ENCODE measurements at regions not wholly inside any gene's neighbourhood (a gene's known extent, or its start where the extent isn't known, plus 50 kb on each side); places are given as distances from the start of the nearest gene placed in this dataset.
"Not testable (repeated sequence)": the region's sequence is repeated elsewhere in the genome, so short reads cannot be mapped to it uniquely, and the experiment has no call there.

DNA sequence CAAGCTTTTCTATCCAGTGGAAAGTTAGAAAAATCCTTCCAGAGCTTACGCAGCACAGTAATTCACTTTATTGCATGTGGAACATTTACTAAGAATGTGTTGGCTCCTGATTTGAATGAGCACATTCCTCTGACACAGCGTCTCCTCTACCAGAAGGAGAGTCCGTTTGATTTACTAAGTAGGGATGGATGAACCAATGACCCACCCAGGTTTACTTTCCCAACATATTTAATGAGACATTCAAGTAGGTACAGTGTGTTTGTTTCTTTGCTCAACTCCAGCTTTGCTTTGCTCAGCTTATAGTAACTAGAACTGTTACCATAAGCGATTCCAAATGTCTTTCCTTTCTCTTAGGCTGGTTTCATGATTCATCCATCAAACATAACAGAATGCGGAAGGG, 161.7 kb downstream of the SMARCA1 start:
- H3K9me3 Mint-ChIP-seq (ENCODE audit: insufficient read depth): no peaks in the 10 kb centered on the region

DNA sequence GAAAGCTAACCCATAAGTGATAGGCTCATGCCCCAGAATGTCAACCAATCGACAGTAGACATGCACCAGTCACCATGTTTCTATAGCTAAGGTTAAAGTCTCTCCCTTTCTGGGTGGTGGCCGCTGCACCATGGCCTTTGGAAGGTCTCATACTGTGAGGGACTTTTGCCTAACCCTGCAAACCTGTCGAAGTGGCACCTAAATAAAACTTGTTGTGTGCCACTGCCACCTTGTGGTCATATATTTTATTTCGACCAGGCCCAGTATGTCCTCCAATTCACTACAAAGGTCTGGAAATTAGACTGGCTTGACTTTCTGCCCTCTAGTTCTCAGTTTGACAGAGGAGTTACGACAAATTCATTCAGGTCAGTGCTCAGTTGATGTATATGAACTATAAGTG, 163.1 kb downstream of the SMARCA1 start:
- ATAC-seq (peak; percentile 53), DNase-seq (peak; percentile 50)
- Mint-ChIP-seq H3K36me3 (ENCODE audit: low read depth) (no peaks in the 10 kb centered on the region), H3K27ac (no peak overlapping the region), H3K27me3 (ENCODE audit: low read depth) (no peaks in the 10 kb centered on the region), H3K4me1 (ENCODE audit: low read depth) (no peaks in the 10 kb centered on the region), H3K4me3 (no peak overlapping the region), H3K9me3 (ENCODE audit: insufficient read depth) (no peaks in the 10 kb centered on the region)
- POLR2A ChIA-PET: no interaction called here
- CTCF ChIA-PET: no interaction called here

More for the DNA sequence above, 161.7 kb downstream of the SMARCA1 start:
- no peak overlapping the region for H3K27ac Mint-ChIP-seq
- no peaks in the 10 kb centered on the region for H3K27me3 Mint-ChIP-seq (ENCODE audit: low read depth)
- CTCF ChIA-PET: no interaction called here
- no peak overlapping the region for H3K4me3 Mint-ChIP-seq
- ATAC-seq: no peak
- no peak for DNase-seq
- H3K4me1 Mint-ChIP-seq (ENCODE audit: low read depth): no peaks in the 10 kb centered on the region
- POLR2A ChIA-PET: no interaction called here
- H3K36me3 Mint-ChIP-seq (ENCODE audit: low read depth): no peaks in the 10 kb centered on the region

DNA sequence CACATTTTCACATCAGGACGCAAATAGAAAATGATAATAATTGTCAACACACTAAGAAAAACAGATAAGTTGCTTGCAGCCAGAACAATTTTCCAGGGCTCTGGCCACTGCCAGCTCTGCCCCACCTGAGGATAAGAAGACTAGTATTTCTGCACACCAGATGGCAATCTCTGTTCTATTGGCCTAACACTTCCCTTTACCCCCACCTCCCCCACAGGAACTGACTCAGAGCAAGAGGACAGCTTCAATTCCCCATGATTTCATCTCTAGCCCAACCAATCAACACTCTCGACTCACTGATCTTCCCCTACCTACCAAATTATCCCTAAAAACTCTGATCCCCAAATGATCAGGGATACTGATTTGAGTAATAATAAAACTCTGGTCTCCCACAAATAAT, 164.0 kb downstream of the SMARCA1 start:
- ChIA-PET POLR2A (no interaction called here), CTCF (no interaction called here)
- ATAC-seq (no peak), DNase-seq (no peak)
- no peak overlapping the region for H3K4me3 Mint-ChIP-seq
- H3K27ac Mint-ChIP-seq: no peak overlapping the region
- H3K27me3 Mint-ChIP-seq (ENCODE audit: low read depth): no peaks in the 10 kb centered on the region
- no peaks in the 10 kb centered on the region for H3K9me3 Mint-ChIP-seq (ENCODE audit: insufficient read depth)
- H3K4me1 Mint-ChIP-seq (ENCODE audit: low read depth): no peaks in the 10 kb centered on the region
- H3K36me3 Mint-ChIP-seq (ENCODE audit: low read depth): no peaks in the 10 kb centered on the region

DNA sequence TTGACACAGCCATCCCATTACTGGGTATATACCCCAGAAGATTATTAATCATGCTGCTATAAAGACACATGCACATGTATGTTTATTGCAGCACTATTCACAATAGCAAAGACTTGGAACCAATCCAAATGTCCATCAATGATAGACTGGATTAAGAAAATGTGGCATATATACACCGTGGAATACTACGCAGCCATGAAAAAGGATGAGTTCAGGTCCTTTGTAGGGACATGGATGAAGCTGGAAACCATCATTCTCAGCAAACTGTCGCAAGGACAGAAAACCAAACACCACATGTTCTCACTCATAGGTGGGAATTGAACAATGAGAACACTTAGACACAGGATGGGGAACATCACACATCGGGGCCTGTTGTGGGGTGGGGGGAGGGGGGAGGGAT, 165.9 kb downstream of the SMARCA1 start:
- H3K27ac Mint-ChIP-seq; H3K4me3 Mint-ChIP-seq; POLR2A ChIA-PET; DNase-seq; H3K9me3 Mint-ChIP-seq (ENCODE audit: insufficient read depth); H3K27me3 Mint-ChIP-seq (ENCODE audit: low read depth); CTCF ChIA-PET; ATAC-seq; H3K36me3 Mint-ChIP-seq (ENCODE audit: low read depth); H3K4me1 Mint-ChIP-seq (ENCODE audit: low read depth): not testable (repeated sequence)

DNA sequence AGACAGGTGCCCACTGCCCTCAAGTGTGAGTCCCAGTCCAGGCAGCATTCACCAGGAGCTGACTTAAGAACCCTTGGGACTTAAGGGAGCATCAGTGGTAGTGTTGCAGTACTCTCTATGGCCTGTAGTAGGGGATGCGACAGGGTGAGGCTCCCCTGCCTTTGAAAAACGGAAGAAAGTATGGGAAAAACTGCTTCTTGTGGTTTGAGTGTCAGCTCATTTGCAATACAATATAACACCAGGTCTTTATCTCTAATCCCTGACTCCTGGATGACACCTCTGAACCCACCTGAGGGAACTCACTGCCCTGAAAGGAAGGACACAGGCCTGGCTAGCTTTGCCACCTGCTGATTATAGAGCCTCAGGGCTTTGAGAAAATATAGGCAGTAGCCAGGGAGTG, 176.0 kb downstream of the SMARCA1 start:
- Mint-ChIP-seq H3K36me3 (ENCODE audit: low read depth) (no peaks in the 10 kb centered on the region), H3K9me3 (ENCODE audit: insufficient read depth) (peaks cover 4% of the 10 kb centered on the region), H3K27me3 (ENCODE audit: low read depth) (no peaks in the 10 kb centered on the region), H3K4me3 (no peak overlapping the region), H3K4me1 (ENCODE audit: low read depth) (no peaks in the 10 kb centered on the region), H3K27ac (no peak overlapping the region)
- DNase-seq: no peak
- no peak for ATAC-seq
- ChIA-PET POLR2A (no interaction called here), CTCF (no interaction called here)

DNA sequence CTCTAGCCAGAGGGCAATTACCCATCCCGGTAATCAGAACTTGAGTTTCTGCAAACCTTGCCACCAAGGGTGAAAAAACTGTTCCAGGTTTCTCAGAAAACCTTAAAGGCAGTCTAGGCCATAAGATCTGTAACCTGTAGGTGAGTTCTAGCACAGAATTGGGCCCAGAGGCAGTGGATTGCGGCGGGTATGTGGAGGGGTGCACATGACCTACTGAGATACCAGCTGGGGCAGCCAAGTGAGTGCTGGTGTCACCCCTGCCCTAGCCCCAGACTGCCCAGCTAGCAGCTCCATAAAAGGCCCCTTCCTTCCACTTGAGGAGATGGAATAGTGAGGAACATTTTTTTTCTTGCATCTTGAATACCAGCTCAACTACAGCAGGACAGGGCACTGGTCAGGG, 176.7 kb downstream of the SMARCA1 start:
- CTCF ChIA-PET: no interaction called here
- ATAC-seq (no peak), DNase-seq (no peak)
- Mint-ChIP-seq H3K4me1 (ENCODE audit: low read depth) (no peaks in the 10 kb centered on the region), H3K27ac (no peak overlapping the region), H3K4me3 (no peak overlapping the region), H3K27me3 (ENCODE audit: low read depth) (no peaks in the 10 kb centered on the region), H3K9me3 (ENCODE audit: insufficient read depth) (peaks cover 4% of the 10 kb centered on the region), H3K36me3 (ENCODE audit: low read depth) (no peaks in the 10 kb centered on the region)
- POLR2A ChIA-PET: no interaction called here

DNA sequence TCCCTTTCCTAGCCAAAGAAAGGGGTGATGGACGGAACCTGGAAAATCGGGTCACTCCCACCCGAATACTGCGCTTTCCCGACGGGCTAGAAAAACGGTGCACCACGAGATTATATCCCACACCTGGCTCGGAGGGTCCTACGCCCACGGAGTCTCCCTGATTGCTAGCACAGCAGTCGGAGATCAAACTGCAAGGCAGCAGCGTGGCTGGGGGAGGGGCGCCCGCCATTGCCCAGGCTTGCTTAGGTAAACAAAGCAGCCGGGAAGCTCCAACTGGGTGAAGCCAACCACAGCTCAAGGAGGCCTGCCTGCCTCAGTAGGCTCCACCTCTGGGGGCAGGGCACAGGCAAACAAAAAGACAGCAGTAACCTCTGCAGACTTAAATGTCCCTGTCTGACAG, 186.0 kb downstream of the SMARCA1 start:
- H3K27me3 Mint-ChIP-seq (ENCODE audit: low read depth); H3K9me3 Mint-ChIP-seq (ENCODE audit: insufficient read depth); ATAC-seq; CTCF ChIA-PET; POLR2A ChIA-PET; H3K4me3 Mint-ChIP-seq; H3K36me3 Mint-ChIP-seq (ENCODE audit: low read depth); DNase-seq; H3K4me1 Mint-ChIP-seq (ENCODE audit: low read depth); H3K27ac Mint-ChIP-seq: not testable (repeated sequence)

DNA sequence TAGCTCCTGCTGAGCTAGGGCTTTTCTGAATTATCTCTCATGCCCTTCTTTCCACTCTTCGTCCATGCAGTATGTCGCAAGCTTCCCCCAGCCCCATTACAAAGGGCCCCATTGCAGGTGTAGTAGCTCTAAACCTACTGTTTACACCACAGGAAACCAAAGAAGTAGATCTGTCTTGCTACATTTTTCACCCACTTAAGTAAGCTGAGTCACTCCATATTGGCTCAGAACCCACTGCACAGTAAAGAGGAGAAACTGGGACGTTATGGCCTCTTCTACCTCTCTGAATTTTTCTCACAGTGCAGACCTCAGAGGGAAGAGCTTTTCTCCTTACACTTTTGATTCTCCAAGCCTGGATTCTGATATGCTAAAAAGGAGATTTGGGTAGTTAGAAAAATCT, 200.2 kb downstream of the SMARCA1 start:
- H3K27ac Mint-ChIP-seq: no peak overlapping the region
- H3K36me3 Mint-ChIP-seq (ENCODE audit: low read depth): no peaks in the 10 kb centered on the region
- no peaks in the 10 kb centered on the region for H3K9me3 Mint-ChIP-seq (ENCODE audit: insufficient read depth)
- no peaks in the 10 kb centered on the region for H3K27me3 Mint-ChIP-seq (ENCODE audit: low read depth)
- ChIA-PET POLR2A (no interaction called here), CTCF (no interaction called here)
- no peaks in the 10 kb centered on the region for H3K4me1 Mint-ChIP-seq (ENCODE audit: low read depth)
- H3K4me3 Mint-ChIP-seq: no peak overlapping the region
- DNase-seq (no peak), ATAC-seq (no peak)

DNA sequence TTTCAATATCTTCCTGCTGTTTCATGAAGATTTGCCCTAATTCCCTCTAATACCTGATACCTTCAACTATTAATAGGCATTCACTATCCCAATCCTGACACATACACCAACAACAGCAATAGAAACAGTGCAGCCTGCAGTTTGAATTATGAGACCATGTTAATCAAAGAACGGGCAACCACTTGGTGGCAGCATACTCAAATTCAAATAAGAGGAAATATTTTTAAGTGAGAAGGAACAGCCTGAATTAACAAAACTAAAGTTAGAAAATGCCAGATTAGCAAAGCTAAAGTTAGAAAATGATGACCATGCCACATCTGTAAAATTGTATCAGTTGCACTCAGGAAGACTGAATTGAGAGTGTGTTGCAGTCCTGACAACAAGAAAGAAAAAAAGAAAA, 204.9 kb downstream of the SMARCA1 start:
- H3K36me3 Mint-ChIP-seq (ENCODE audit: low read depth): no peaks in the 10 kb centered on the region
- CTCF ChIA-PET: no interaction called here
- H3K9me3 Mint-ChIP-seq (ENCODE audit: insufficient read depth): no peaks in the 10 kb centered on the region
- no peaks in the 10 kb centered on the region for H3K27me3 Mint-ChIP-seq (ENCODE audit: low read depth)
- POLR2A ChIA-PET: no interaction called here
- no peak overlapping the region for H3K27ac Mint-ChIP-seq
- no peaks in the 10 kb centered on the region for H3K4me1 Mint-ChIP-seq (ENCODE audit: low read depth)
- ATAC-seq: no peak
- no peak overlapping the region for H3K4me3 Mint-ChIP-seq
- no peak for DNase-seq

DNA sequence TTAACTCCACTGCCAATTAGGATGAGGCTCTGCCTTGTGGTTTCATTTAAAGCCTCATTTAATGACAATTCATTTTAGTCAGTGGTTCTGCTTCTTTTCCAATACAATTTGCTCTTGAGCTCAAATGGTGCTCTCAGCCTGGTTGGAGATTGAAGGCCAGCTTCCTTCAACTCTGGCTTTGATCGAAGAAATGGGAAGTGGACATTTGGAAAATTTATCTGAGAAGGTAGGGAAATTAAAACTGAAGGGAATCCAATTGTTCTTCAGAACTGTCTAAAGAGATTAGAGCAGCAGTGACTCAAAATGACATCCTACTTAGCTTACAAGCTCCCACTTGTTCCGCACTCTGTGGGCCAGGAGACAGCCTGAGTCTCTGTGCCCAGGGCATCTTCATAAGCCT, 206.8 kb downstream of the SMARCA1 start:
- Mint-ChIP-seq H3K9me3 (ENCODE audit: insufficient read depth) (no peaks in the 10 kb centered on the region), H3K27ac (no peak overlapping the region), H3K36me3 (ENCODE audit: low read depth) (no peaks in the 10 kb centered on the region), H3K4me1 (ENCODE audit: low read depth) (no peaks in the 10 kb centered on the region), H3K4me3 (no peak overlapping the region), H3K27me3 (ENCODE audit: low read depth) (no peaks in the 10 kb centered on the region)
- no peak for DNase-seq
- CTCF ChIA-PET: no interaction called here
- no peak for ATAC-seq
- POLR2A ChIA-PET: no interaction called here

DNA sequence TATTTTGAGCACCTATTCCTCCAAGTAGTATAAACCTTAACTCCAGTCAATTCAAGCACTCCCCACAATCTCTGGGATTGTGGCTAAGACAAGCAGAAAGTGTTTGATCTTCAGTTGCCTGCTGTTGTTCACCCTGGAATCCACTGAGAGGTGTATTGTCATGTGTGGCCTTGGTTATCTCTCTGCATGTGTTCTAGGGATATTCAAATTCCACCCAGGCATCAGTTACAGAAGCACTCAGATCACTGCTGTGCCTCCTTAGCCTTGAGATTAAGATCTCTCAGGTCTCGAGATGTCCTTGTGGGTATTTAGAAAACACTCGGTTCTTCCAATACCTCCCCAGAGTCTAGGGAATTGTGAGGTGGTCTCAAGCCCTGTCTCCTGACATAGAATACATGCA, 213.3 kb downstream of the SMARCA1 start:
- no peak for ATAC-seq
- Mint-ChIP-seq H3K27ac (no peak overlapping the region), H3K4me1 (ENCODE audit: low read depth) (no peaks in the 10 kb centered on the region), H3K4me3 (no peak overlapping the region), H3K27me3 (ENCODE audit: low read depth) (no peaks in the 10 kb centered on the region), H3K9me3 (ENCODE audit: insufficient read depth) (no peaks in the 10 kb centered on the region), H3K36me3 (ENCODE audit: low read depth) (no peaks in the 10 kb centered on the region)
- ChIA-PET POLR2A (no interaction called here), CTCF (no interaction called here)
- no peak for DNase-seq

DNA sequence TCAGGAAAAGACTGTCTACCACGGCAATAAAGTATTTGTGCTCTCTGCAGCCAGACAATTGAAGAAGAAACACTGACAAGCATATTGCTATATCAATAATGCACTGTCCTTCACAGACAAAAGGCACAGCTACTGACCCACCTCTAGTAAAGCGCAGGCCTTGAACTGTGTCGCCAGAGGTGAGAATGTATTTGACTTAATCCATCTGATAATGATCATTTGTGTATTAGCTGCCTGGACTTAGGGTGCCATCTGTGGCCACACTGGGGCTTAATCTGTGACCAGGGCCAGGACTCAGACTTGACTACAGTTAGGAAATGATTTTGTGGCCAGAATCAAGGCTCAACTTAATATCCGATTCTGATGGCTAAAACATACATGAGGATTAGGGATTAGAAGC, 260.4 kb downstream of the SMARCA1 start:
- Mint-ChIP-seq H3K4me3 (no peak overlapping the region), H3K4me1 (ENCODE audit: low read depth) (no peaks in the 10 kb centered on the region), H3K27me3 (ENCODE audit: low read depth) (no peaks in the 10 kb centered on the region), H3K27ac (no peak overlapping the region), H3K36me3 (ENCODE audit: low read depth) (no peaks in the 10 kb centered on the region), H3K9me3 (ENCODE audit: insufficient read depth) (no peaks in the 10 kb centered on the region)
- CTCF ChIA-PET: no interaction called here
- ATAC-seq (no peak), DNase-seq (no peak)
- POLR2A ChIA-PET: no interaction called here

DNA sequence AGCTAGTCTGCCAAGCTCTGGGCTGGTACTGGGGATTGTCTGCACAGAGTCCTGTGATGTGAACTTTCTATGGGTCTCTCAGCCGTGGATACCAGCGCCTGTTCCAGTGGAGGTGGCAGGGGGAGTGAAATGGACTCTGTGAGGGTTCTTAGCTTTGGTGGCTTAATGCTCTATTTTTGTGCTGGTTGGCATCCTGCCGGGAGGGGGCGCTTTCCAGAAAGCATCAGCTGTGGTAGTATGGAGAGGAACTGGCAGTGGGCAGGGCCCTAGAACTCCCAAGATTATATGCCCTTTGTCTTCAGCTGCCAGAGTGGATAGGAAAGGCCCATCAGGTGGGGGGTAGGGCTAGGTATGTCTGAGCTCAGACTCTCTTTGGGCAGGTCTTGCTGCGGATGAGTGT, 267.8 kb downstream of the SMARCA1 start:
- H3K9me3 Mint-ChIP-seq (ENCODE audit: insufficient read depth); POLR2A ChIA-PET; H3K36me3 Mint-ChIP-seq (ENCODE audit: low read depth); H3K27me3 Mint-ChIP-seq (ENCODE audit: low read depth); H3K4me3 Mint-ChIP-seq; DNase-seq; ATAC-seq; CTCF ChIA-PET; H3K27ac Mint-ChIP-seq; H3K4me1 Mint-ChIP-seq (ENCODE audit: low read depth): not testable (repeated sequence)

DNA sequence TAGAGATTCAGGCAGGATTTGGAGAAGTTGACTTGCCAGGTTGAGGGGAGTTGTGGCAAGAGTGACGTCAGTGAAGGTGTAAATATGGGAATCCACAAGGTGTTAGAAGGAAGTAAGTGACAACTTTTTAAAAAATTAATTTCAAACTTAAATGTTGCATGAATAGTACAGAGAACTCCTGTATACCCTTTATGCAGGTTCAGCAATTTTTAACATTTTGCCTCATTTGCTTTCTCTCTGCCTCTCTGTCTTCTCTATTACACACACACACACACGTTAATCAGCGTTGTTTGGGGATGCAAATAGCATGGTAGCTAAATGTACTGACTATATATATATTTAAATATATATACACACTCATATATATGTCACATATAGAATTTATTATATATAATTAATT, 273.7 kb downstream of the SMARCA1 start:
- POLR2A ChIA-PET: no interaction called here
- Mint-ChIP-seq H3K4me3 (no peak overlapping the region), H3K27ac (no peak overlapping the region)

More for the DNA sequence above, 273.7 kb downstream of the SMARCA1 start:
- H3K36me3 Mint-ChIP-seq (ENCODE audit: low read depth): no peaks in the 10 kb centered on the region
- no peaks in the 10 kb centered on the region for H3K9me3 Mint-ChIP-seq (ENCODE audit: insufficient read depth)
- no peak for DNase-seq
- H3K4me1 Mint-ChIP-seq (ENCODE audit: low read depth): no peaks in the 10 kb centered on the region
- CTCF ChIA-PET: no interaction called here
- no peak for ATAC-seq
- H3K27me3 Mint-ChIP-seq (ENCODE audit: low read depth): no peaks in the 10 kb centered on the region

Measured in activated CD8-positive, alpha-beta T cell treated with anti-CD3 and anti-CD28 coated beads, Interleukin-2, amount 10 ng/mL, durations not matched to agents 7 days and 5 days (primary cell).